ENCODE measurements at regions not wholly inside any gene's neighbourhood (a gene's known extent, or its start where the extent isn't known, plus 50 kb on each side); places are given as distances from the start of the nearest gene placed in this dataset.

- H3K4me1 ChIP-seq = no peaks in the 10 kb centered on the region
- no peaks in the 10 kb centered on the region for H3K27me3 ChIP-seq
- DNase-seq (ENCODE audit: low spot score) = no peak
- H3K4me3 ChIP-seq = no peak overlapping the region
- TF ChIP-seq CTCF (IDR thresholded peaks at IDR 0.05) = no peak
- no peaks in the 10 kb centered on the region for H3K36me3 ChIP-seq
- no peak overlapping the region for H3K27ac ChIP-seq
- no peaks in the 10 kb centered on the region for H3K9me3 ChIP-seq
Observed at GRCh38 chr18:44178476-44178875, 502.2 kb upstream of the SETBP1 start.

DNA sequence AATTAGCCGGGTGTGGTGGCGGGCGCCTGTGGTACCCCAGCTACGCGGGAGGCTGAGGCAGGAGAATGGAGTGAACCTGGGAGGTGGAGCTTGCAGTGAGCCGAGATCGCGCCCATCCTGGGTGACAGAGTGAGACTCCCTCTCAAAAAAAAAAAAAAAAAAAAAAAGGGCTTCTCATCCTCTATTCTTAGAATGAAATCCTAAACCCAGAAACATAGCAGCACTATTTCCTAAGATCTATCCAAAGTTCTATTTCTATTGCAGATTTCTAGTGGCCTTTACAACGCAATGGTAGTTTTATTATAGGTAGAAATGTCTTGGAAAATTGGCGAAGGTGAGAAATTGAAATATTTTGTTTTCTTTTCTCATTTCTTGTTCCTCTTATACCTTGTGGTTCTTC, 501.0 kb upstream of the SETBP1 start:
- Histone ChIP-seq H3K9me3 (no peaks in the 10 kb centered on the region), H3K27ac (no peak overlapping the region), H3K36me3 (no peaks in the 10 kb centered on the region), H3K4me3 (no peak overlapping the region), H3K27me3 (no peaks in the 10 kb centered on the region), H3K4me1 (no peaks in the 10 kb centered on the region)
- DNase-seq (ENCODE audit: low spot score) = no peak
- no peak for TF ChIP-seq CTCF (IDR thresholded peaks at IDR 0.05)

- no peak for DNase-seq (ENCODE audit: low spot score)
- H3K4me1 ChIP-seq = no peaks in the 10 kb centered on the region
Observed at GRCh38 chr18:44180683-44181082, 500.0 kb upstream of the SETBP1 start.

DNA sequence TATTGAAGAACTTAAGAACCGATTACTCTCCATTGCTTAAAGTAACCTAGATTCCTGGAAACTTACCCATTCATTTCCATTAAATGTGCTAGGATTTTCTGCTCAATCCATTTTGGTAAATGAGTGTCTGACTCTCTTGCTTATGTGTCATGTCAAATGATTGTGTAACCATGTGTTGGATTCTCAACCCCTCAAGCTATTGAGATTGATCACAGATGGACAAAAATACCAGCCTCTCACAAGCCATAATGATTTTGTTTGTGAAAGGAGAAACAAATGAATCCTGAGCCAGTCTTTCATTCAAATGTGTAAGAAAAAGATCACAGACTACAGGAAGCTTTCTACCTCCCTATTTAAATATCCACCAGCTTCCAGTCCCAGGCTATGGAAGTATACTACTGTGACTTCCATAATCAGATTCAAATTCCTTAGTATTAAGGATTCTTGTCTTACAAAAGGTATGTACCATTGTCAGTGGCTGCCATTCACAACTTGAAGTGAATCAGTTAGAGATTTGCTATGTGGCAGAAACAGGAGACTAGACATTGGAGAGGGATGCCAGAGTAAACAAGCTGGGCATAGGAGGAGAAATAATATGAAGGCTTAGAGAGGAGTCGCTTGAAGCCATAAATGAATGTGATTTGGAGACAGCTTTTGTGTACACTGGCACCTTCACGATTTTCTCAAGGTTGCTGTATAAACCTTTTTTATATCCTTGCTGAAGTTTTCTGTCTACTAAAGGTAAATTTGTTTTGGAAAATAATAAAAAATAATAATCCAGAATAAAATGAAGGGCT, 498.5 kb upstream of the SETBP1 start:
- H3K27ac ChIP-seq = no peak overlapping the region

More at GRCh38 chr18:44180683-44181082, 500.0 kb upstream of the SETBP1 start:
- TF ChIP-seq CTCF (IDR thresholded peaks at IDR 0.05) = no peak
- Histone ChIP-seq H3K27me3 (no peaks in the 10 kb centered on the region), H3K4me3 (no peak overlapping the region), H3K9me3 (no peaks in the 10 kb centered on the region), H3K36me3 (no peaks in the 10 kb centered on the region), H3K27ac (no peak overlapping the region)

DNA sequence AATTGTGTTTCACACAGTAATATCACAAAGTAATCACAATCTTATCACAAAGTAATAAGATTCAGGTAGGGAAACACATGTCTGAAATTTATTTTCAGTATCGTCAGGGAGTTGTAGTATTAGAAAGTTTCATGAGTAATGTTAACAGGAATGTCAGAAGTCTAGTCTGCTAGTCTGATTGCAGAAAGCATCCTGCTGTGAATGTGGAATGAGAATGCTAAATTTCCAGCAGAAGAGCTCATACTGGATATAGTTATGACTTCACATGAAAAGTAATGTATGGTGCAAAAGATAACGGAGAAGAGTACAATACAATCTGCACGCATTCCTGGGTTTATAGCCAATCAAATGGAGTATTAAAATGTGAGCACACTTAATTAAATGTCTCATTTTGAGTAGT, 494.7 kb upstream of the SETBP1 start:
- no peak overlapping the region for H3K27ac ChIP-seq
- no peak for DNase-seq (ENCODE audit: low spot score)
- H3K4me3 ChIP-seq = no peak overlapping the region
- TF ChIP-seq CTCF (IDR thresholded peaks at IDR 0.05) = no peak
- H3K9me3 ChIP-seq = no peaks in the 10 kb centered on the region
- no peaks in the 10 kb centered on the region for H3K27me3 ChIP-seq
- no peaks in the 10 kb centered on the region for H3K4me1 ChIP-seq
- no peaks in the 10 kb centered on the region for H3K36me3 ChIP-seq

More for the DNA sequence above, 498.5 kb upstream of the SETBP1 start:
- DNase-seq (ENCODE audit: low spot score) = no peak
- H3K9me3 ChIP-seq = no peaks in the 10 kb centered on the region
- no peaks in the 10 kb centered on the region for H3K36me3 ChIP-seq
- no peak overlapping the region for H3K4me3 ChIP-seq
- TF ChIP-seq CTCF (IDR thresholded peaks at IDR 0.05) = no peak
- no peaks in the 10 kb centered on the region for H3K27me3 ChIP-seq
- H3K4me1 ChIP-seq = no peaks in the 10 kb centered on the region

DNA sequence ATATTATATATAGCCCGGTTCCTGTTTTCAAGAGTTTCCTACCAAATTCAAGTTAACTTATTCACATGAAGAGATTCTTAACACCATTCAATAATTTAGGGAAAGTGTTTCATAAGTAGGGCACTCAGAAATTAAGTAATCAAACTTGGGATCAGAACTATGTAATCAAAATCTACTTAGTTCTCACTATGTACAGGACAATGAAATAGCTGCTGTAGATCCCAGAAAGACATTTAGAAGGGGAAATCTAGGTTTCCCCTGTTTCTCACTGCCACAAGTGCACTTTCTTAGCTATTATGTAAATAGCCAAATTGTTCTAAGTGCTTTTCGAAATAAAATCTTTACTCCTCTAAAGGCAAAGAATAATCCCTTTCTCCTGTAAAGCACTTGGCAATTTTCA, 493.6 kb upstream of the SETBP1 start:
- H3K4me3 ChIP-seq = no peak overlapping the region
- no peaks in the 10 kb centered on the region for H3K9me3 ChIP-seq
- no peak overlapping the region for H3K27ac ChIP-seq
- no peak for DNase-seq (ENCODE audit: low spot score)
- TF ChIP-seq CTCF (IDR thresholded peaks at IDR 0.05) = no peak
- no peaks in the 10 kb centered on the region for H3K36me3 ChIP-seq
- H3K27me3 ChIP-seq = no peaks in the 10 kb centered on the region
- H3K4me1 ChIP-seq = no peaks in the 10 kb centered on the region

All from right atrium auricular region (tissue), 2 donors.